Embryonic facial prominence (tissue), 1 donor: ENCODE measurements at regions not wholly inside any gene's neighbourhood (a gene's known extent, or its start where the extent isn't known, plus 50 kb on each side); places are given as distances from the start of the nearest gene placed in this dataset.

ENCODE experiments used
- DNase-seq: peaks from one replicate; pipeline ENCODE4 v3.0.0-alpha.2; 2016; ENCODE audit errors: extremely low spot score

- DNase-seq = no peak
Observed at GRCh38 chr7:15857026-15857425, 170.5 kb upstream of the MEOX2 start.

DNA sequence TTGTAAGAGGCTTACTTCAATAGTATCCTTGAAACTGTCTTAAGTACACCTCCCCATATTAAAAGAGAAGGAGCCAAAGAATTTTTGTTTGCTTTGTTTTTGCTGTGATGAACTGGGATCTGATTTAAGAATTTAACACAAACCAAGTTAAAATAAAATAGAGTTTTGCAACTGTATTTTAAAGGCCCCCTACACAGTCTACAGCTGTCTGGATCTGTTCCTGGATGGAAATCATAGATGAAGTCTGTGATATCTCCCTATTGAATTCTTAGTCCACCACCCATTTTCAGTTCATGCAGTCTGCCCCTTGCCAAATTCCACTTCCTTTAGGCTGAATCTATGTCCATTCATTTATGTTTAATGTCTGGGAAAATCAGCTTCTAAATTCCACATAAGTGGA lies 169.8 kb upstream of the MEOX2 start:
- DNase-seq = no peak

GRCh38 chr7:15855525-15856109 lies 169.1 kb upstream of the MEOX2 start:
- DNase-seq = no peak

DNA sequence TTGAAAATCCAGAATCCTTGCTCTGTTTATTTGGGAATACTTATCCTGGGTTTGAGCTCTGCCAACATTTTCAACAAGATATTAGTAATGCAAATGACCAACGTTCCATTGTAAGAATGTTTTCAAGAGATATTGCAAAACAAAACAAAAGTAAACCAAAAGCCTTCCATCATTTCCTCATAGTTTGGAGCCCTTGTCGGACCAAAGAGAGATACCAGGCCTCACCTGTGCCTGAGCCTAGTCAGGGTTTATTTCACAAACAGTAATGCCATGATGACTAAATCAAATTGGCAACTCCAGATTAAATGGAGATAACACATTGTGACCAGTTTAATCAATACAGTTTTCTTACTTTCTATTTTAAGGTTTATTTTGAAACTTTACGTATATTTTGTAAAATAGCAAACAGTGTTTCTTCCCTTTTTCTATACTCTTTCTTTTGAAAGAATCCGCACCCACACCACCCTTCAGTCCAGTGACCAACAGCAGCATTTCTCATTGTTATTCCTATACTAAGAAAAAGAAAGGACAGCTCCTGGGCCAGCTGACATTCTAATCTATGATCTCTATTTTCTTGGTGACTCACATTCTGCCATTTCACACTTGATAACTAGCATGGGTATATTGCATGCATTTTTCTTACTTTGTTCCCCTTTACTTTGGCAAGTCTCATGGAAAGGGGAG lies 168.5 kb upstream of the MEOX2 start:
- no peak for DNase-seq

GRCh38 chr7:15853832-15854470 lies 167.5 kb upstream of the MEOX2 start:
- DNase-seq = no peak

GRCh38 chr7:15851201-15851600 lies 164.7 kb upstream of the MEOX2 start:
- DNase-seq = no peak

- DNase-seq = no peak
Observed at GRCh38 chr7:15848901-15849300, 162.4 kb upstream of the MEOX2 start.

- DNase-seq = no peak
Observed at GRCh38 chr7:15848362-15848761, 161.9 kb upstream of the MEOX2 start.

GRCh38 chr7:15845868-15846267 lies 159.4 kb upstream of the MEOX2 start:
- DNase-seq = no peak

- no peak for DNase-seq
Observed at GRCh38 chr7:15845461-15845860, 159.0 kb upstream of the MEOX2 start.

DNA sequence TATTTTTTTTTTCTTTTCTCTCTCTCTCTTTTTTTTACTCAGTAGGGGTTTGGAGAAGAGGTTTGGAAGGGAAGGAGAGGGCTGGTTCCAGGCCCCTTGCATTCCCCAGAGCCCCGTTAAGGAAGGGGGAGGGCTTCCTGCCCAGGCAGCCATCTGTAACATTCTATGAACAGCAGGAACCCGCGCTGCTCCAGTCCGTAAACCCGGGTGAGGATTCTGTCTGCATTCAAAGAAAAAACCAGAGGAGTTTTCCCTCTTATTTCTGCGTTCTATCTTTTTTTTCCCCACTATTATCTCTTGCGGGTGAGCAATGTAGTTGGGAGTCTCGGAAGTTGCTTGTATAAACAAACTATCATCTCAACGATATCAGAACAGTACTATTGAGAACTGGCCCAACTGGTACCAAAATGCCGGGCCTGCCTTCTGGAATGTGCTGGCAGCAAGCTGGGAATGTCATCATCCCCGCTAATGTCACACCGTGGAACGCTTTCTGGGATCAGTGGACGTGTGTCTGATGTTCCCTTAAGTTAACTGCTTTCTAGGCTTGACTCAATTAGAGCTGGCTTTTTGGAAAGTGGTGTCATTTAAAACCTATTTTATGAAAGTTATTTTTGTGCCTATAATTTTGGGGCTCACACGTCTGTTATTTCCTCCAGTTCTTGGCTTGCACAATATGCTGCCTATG lies 153.1 kb upstream of the MEOX2 start:
- peak; percentile 29 for DNase-seq

- DNase-seq = no peak
Observed at GRCh38 chr7:15838265-15838664, 151.8 kb upstream of the MEOX2 start.

DNA sequence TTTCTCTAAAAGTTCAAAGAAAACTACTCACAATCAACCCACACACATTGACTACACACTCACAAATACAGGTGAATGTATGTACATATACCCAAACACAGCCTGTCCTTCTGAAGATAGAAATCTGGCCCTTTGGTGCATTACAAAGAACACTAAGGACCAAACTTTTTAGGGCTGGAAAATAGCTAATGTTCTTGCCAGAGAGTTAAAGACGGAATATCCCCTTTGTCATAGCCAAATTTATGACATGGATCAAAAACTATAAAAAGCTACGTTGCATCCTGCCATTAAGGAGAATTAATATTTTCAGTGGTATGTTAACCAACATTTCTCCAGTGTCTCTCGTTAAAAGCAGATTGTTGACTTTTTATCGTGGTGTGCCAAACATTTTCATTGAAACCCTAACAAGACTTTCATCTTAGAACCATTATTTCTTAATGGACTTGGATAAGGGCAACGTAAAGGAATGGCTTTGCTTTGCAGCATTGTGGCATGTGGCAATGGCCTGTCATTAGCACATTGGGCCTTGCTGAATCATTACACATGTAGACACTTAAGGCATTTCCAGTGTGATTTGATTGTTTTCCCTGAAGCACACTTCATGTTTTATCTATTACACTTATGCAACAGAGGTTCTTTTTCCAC lies 150.9 kb upstream of the MEOX2 start:
- DNase-seq = no peak

DNA sequence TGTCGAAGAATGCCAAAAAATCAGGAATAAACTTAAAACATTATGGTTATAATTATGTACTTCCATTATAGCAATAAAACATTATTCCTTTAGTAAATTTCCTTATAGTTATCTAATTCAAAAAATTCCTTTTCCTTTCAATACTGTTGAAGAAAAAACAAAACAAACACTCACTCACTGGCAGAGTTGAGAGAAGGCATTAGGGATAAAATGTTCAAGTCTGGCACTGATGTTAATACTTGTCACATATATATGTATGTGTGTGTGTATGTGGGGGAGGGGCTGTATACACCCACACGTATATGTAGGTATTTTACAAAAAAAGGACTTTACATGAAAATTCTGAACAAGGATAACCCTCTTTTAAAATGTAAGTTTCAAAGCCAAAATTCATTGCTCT lies 150.2 kb upstream of the MEOX2 start:
- no peak for DNase-seq

GRCh38 chr7:15836041-15836440 lies 149.6 kb upstream of the MEOX2 start:
- no peak for DNase-seq

- no peak for DNase-seq
Observed at GRCh38 chr7:15834446-15834845, 148.0 kb upstream of the MEOX2 start.

GRCh38 chr7:15832996-15833395 lies 146.5 kb upstream of the MEOX2 start:
- DNase-seq = no peak

- no peak for DNase-seq
Observed at GRCh38 chr7:15831606-15832005, 145.1 kb upstream of the MEOX2 start.

- DNase-seq = no peak
Observed at GRCh38 chr7:15829691-15830090, 143.2 kb upstream of the MEOX2 start.

GRCh38 chr7:15828881-15829280 lies 142.4 kb upstream of the MEOX2 start:
- DNase-seq = no peak

DNA sequence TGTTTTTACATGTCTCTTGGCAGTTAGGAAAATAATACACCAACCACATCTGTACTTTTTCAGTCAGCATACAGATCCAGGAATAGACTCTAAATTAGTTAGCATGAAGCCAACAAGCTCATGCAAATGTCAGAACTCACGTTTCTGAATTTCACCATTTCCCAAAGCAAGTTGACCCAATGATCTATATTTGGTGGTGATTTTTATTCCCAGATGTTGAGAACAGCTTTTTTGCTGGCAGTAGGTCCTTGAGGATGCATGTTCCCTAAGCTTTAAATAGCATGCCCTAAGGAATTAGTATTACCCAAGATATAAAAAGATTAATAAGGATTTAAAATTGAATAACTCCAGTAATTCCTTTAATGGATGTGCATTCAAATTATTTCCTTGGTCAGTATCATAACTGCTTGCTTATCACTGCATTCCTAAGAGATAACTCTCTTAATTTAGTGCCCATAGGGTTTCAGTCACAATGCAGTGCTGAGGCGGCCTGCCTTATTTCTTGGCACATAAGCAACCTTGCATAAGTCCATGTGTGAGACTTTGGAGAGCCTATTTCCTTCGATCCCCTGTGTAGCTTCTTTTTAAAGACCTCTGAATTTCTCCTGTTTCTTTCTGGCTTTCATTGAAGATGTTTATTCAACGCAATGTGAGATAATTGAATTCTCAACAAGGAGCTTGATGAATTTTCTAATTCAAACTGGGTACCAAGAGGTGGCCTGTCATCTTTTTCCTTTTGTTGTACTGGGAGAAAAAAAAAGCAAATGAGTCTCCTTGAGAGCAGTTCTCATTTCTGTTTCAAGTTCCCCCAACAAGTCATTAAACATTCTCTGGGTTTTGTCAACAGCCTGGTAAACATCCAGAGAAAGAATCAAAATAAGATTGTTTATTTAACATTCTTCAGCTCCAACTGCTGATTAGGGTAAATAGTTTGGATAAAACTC lies 135.3 kb upstream of the MEOX2 start:
- no peak for DNase-seq
